Hematopoietic multipotent progenitor cell treated with erythropoietin and hydrocortisone succinate and interleukin-3 and kit ligand, for 8 days (in vitro differentiated cells): ENCODE measurements at regions not wholly inside any gene's neighbourhood (a gene's known extent, or its start where the extent isn't known, plus 50 kb on each side); places are given as distances from the start of the nearest gene placed in this dataset.

Experiments used
- DNase-seq: peaks from one replicate; pipeline ENCODE4 v3.0.0-alpha.2; 2015

GRCh38 chr4:31069151-31069550, 349.0 kb downstream of the PCDH7 start:
- DNase-seq: no peak

GRCh38 chr4:31071508-31072486, 351.6 kb downstream of the PCDH7 start:
- DNase-seq: no peak

- DNase-seq: no peak
Observed at GRCh38 chr4:31075969-31076368, 355.8 kb downstream of the PCDH7 start.

- DNase-seq: no peak
Observed at GRCh38 chr4:31078661-31079060, 358.5 kb downstream of the PCDH7 start.

GRCh38 chr4:31080887-31081286, 360.7 kb downstream of the PCDH7 start:
- no peak for DNase-seq

- DNase-seq: no peak
Observed at GRCh38 chr4:31081366-31081765, 361.2 kb downstream of the PCDH7 start.

- DNase-seq: no peak
Observed at GRCh38 chr4:31083456-31083855, 363.3 kb downstream of the PCDH7 start.

- DNase-seq: no peak
Observed at GRCh38 chr4:31084806-31085416, 364.7 kb downstream of the PCDH7 start.

GRCh38 chr4:31085689-31086088, 365.5 kb downstream of the PCDH7 start:
- no peak for DNase-seq

- DNase-seq: no peak
Observed at GRCh38 chr4:31086756-31087330, 366.7 kb downstream of the PCDH7 start.

- DNase-seq: no peak
Observed at GRCh38 chr4:31088600-31089230, 368.5 kb downstream of the PCDH7 start.

- DNase-seq: no peak
Observed at GRCh38 chr4:31089815-31090214, 369.6 kb downstream of the PCDH7 start.

- DNase-seq: no peak
Observed at GRCh38 chr4:31094474-31094873, 374.3 kb downstream of the PCDH7 start.

- no peak for DNase-seq
Observed at GRCh38 chr4:31097999-31098398, 377.8 kb downstream of the PCDH7 start.

- no peak for DNase-seq
Observed at GRCh38 chr4:31100536-31100935, 380.4 kb downstream of the PCDH7 start.

GRCh38 chr4:31104043-31104442, 383.9 kb downstream of the PCDH7 start:
- no peak for DNase-seq

GRCh38 chr4:31104577-31104976, 384.4 kb downstream of the PCDH7 start:
- no peak for DNase-seq

GRCh38 chr4:31106419-31106818, 386.2 kb downstream of the PCDH7 start:
- no peak for DNase-seq

- no peak for DNase-seq
Observed at GRCh38 chr4:31107362-31107761, 387.2 kb downstream of the PCDH7 start.

- DNase-seq: no peak
Observed at GRCh38 chr4:31108762-31109161, 388.6 kb downstream of the PCDH7 start.

GRCh38 chr4:31111790-31112189, 391.6 kb downstream of the PCDH7 start:
- DNase-seq: no peak

GRCh38 chr4:31114816-31115215, 394.6 kb downstream of the PCDH7 start:
- DNase-seq: no peak

GRCh38 chr4:31124008-31124585, 403.9 kb downstream of the PCDH7 start:
- no peak for DNase-seq
